ENCODE measurements at regions not wholly inside any gene's neighbourhood (a gene's known extent, or its start where the extent isn't known, plus 50 kb on each side); places are given as distances from the start of the nearest gene placed in this dataset.

GRCh38 chr2:186273953-186274352 is 212.1 kb upstream of the ZC3H15 start:
- no peaks in the 10 kb centered on the region for H3K4me1 ChIP-seq (ENCODE audit: low read depth)
- no peak overlapping the region for H3K4me3 ChIP-seq
- no peak for DNase-seq
- no peaks in the 10 kb centered on the region for H3K9me3 ChIP-seq
- no peak for TF ChIP-seq CTCF (IDR thresholded peaks at IDR 0.05)
- ATAC-seq, result no peak
- H3K36me3 ChIP-seq (ENCODE audit: low read depth), result no peaks in the 10 kb centered on the region
- intact Hi-C loops (cut with DNase I, micrococcal nuclease), result no loop called here

DNA sequence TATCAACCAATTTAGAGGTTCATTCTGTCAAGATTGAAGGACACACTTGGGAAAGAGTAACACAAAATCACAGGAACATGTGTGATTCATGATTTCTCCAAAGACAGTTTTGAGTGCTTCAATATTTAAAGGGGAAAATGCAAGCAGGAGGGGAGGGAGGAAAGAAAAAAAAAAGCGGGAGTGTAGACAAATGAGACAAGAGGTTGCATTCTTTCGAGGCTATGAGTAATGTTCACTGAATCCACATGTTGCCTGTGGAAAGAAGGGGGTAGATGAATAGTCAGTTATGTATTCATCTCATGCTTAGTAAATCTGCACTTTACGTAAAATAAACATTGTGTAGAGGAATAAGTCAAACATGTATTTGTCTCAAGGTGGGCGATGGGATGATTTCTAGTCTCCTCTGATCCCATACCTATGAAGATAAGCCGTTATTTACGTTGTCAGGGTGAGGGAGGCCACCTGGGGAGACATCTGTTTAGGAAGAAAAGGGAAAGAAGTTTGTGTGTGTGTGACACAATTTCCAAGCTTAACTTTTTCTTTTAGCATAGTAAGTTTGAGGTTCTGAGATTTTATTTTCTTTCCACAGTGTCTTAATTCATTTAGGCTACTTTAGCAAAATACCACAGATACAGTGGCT is 211.0 kb upstream of the ZC3H15 start:
- no peaks in the 10 kb centered on the region for H3K36me3 ChIP-seq (ENCODE audit: low read depth)
- H3K9me3 ChIP-seq, result no peaks in the 10 kb centered on the region
- ATAC-seq (no peak), DNase-seq (no peak)
- no peak overlapping the region for H3K4me3 ChIP-seq
- no peaks in the 10 kb centered on the region for H3K4me1 ChIP-seq (ENCODE audit: low read depth)
- intact Hi-C loops (cut with DNase I, micrococcal nuclease), result no loop called here
- TF ChIP-seq CTCF (IDR thresholded peaks at IDR 0.05), result no peak

DNA sequence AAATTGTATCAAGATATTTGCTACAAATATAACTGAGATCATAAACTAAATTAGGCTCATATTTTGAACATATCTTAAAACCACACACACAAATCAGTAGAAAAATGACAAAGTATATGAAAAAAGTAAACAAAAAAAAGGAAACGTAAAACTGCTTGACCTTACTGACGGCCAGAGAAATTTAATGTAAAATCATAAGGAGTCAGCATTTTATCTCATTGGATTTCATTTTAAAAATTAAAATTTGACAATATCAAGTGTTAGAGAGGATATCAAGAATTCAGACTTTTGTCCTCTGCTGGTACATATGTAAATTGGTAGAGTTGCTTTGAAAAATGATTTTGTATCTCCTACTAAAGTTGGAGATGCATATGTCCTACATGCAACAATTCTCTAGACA is 209.2 kb upstream of the ZC3H15 start:
- DNase-seq, result no peak
- intact Hi-C loops (cut with DNase I, micrococcal nuclease), result no loop called here
- TF ChIP-seq CTCF (IDR thresholded peaks at IDR 0.05), result no peak
- H3K36me3 ChIP-seq (ENCODE audit: low read depth), result no peaks in the 10 kb centered on the region
- H3K4me3 ChIP-seq, result no peak overlapping the region
- H3K4me1 ChIP-seq (ENCODE audit: low read depth), result no peaks in the 10 kb centered on the region
- no peaks in the 10 kb centered on the region for H3K9me3 ChIP-seq
- ATAC-seq, result no peak

DNA sequence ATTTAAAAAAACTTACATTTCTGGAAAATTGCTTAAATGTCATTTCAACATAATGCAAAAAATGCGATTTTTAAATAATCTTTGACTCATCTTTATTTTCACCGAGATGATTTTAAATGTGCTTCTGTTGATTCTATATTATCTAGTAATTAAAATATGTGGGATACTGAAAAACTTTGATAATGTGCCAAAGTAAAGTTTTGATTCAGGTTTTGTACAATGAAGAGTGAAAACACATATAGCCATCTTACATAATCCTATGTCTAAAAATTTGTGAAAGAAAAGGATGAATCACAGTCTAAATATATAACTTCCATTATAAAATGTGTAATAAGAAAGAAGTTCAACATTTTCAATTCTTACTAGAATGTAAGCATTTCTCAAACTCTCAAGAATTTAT is 204.3 kb upstream of the ZC3H15 start:
- no peak for DNase-seq
- H3K9me3 ChIP-seq, result no peaks in the 10 kb centered on the region
- no peak overlapping the region for H3K4me3 ChIP-seq
- no peak for ATAC-seq
- no peak for TF ChIP-seq CTCF (IDR thresholded peaks at IDR 0.05)
- no peaks in the 10 kb centered on the region for H3K36me3 ChIP-seq (ENCODE audit: low read depth)
- intact Hi-C loops (cut with DNase I, micrococcal nuclease), result no loop called here
- H3K4me1 ChIP-seq (ENCODE audit: low read depth), result no peaks in the 10 kb centered on the region

GRCh38 chr2:186294248-186294888 is 191.7 kb upstream of the ZC3H15 start:
- no peak for DNase-seq
- intact Hi-C loops (cut with DNase I, micrococcal nuclease), result no loop called here
- Histone ChIP-seq H3K4me3 (no peak overlapping the region), H3K36me3 (ENCODE audit: low read depth) (no peaks in the 10 kb centered on the region), H3K4me1 (ENCODE audit: low read depth) (peaks cover 6% of the 10 kb centered on the region), H3K9me3 (no peaks in the 10 kb centered on the region)
- no peak for ATAC-seq
- no peak for TF ChIP-seq CTCF (IDR thresholded peaks at IDR 0.05)
